Activated naive CD8-positive, alpha-beta T cell treated with anti-CD3 and anti-CD28 coated beads, Interleukin-2, amount 50 U/mL, for 16 hours (primary cell): ENCODE measurements at regions not wholly inside any gene's neighbourhood (a gene's known extent, or its start where the extent isn't known, plus 50 kb on each side); places are given as distances from the start of the nearest gene placed in this dataset.

ENCODE experiments used
- DNase-seq: peaks from one replicate; pipeline ENCODE4 v3.0.0-alpha.2; 2020; ENCODE audit warnings: low read depth, low spot score

- DNase-seq = no peak
Observed at GRCh38 chr20:63100926-63101699, 94.3 kb upstream of the BHLHE23 start.

GRCh38 chr20:63100174-63100925 is 93.6 kb upstream of the BHLHE23 start:
- no peak for DNase-seq

DNA sequence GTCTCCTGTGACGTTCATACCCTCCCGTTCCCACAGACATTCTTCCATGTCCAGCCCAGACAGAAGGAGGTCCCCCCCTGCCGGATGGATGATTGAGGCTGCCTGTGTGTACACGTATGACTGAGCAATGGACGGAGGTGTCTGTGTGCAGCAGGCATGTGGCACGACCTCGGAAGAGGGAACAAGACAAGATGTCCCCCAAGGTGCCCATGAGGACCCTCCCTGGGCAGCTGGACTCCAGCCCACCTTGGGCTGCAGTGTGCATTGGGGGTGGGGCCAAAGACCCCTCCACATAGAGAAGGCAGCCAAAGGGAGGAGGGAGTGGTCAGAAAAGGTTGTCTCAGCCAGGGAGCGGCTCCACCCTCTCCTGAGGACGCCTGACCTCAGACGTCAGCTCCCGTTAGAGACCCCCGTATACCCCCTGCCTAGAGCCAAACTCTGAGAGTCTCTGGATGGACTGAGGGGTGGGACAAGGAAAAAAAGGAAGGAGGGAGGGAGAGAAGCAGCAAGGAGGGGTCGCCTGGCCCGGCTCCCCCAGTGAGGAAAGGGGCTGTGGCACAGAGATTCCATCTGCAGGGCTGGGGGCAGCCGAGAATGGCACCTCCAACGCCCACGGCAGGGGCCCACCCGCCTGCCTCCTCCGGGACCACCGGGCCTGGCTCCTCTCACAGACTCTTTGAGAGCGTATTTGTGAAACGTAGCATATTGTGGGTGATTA is 92.9 kb upstream of the BHLHE23 start:
- no peak for DNase-seq

DNA sequence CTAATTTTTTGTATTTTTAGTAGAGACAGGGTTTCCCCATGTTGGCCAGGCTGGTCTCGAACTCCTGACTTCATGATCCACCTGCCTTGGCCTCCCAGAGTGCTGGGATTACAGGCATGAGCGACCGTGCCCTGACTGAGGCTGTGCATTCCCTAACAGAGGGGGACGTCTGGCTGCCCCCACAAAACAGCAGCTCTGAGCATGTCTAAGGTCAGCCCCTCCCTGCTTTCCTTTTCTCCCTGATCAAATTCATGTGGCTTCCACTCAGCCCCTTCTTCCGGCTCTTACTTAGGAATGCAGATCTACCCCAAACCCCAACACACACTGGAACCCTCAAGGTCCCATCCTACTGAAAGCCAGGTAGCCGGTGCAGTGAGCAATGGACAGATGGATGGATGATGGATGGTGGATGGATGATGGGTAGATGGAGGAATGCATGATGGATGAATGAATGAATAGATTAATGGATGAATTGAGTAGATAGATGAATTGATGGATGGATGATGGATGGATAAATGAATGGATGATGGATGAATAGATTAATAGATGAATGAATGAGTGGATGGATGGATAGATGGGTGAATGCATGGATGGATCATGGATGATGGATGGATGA is 91.5 kb upstream of the BHLHE23 start:
- no peak for DNase-seq

GRCh38 chr20:63097336-63097831 is 90.6 kb upstream of the BHLHE23 start:
- no peak for DNase-seq

GRCh38 chr20:63096681-63097335 is 90.0 kb upstream of the BHLHE23 start:
- no peak for DNase-seq

GRCh38 chr20:63095718-63096654 is 89.2 kb upstream of the BHLHE23 start:
- DNase-seq = no peak

DNA sequence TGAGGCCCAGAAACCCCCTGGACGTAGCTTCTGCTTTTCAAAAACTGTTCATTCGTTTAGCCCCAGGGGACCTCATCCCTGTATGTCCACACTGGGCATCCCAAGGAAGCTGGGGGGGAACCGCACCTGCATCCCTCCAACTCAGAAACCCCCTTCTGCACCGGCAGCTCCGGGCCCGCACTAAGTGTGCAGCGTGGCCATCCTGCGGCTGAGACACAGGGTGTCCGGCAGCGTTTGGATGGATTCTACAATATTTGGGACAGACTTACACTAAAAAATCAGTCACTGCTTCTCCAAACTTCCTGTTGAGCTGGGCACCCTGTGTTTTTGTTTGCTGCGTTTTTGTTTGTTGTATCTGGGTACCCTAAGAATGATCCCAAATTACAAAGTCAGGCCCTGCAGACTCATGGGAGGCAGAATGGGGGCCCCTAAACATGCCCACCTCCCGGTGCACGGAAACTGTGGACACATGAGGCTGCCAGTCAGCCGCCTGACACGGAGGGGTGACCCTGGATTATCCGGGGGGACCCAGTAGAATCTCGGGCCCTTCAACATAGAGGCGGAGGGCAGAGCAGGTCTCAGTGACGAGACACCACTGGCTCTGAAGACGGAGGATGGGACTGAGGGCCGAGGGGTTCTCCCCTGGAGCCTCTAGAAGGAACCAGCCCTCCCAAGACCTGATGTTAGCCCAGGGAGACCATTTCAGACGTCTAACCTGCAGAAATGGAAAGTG is 88.2 kb upstream of the BHLHE23 start:
- no peak for DNase-seq

DNA sequence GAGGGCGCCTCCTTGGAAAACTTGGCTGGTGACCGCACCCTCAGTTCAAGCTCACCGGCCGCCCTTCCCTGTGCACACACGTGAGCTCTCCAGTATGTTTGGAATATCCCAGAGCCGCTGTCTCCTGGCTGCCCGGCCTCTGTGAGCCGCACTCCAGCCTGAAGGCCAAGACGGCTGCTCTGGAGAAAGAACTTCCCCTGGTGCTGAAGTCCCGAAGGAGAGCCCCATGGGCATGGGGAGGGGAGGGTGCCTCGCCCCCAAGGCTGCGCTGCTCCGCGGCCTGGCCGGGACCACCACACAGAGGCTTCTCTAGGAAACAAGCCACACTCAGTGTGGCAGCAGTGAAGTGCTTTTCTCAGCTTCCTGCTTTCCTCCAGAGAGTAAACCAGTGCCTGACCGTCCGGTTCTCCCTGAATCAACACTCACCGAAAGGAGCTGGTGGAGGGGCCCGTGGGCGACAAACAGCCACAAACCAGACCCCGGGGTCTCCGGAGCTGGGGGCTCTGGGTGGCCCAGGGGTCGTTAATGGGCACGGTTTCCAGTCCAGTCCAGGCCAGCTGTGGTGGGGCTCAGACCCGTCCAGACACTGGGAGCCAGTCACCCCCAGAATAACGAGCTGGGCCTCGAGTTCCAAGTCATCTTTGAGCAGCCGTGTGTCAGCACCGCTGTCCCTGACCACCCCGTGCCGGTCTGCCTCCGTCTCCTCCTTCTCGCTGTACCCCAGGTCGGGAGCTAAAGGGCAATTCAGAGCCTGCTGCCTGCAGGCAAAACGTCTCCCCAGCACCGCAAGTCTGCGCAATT is 87.4 kb upstream of the BHLHE23 start:
- no peak for DNase-seq

GRCh38 chr20:63092660-63093215 is 86.0 kb upstream of the BHLHE23 start:
- no peak for DNase-seq

- no peak for DNase-seq
Observed at GRCh38 chr20:63091901-63092659, 85.3 kb upstream of the BHLHE23 start.

DNA sequence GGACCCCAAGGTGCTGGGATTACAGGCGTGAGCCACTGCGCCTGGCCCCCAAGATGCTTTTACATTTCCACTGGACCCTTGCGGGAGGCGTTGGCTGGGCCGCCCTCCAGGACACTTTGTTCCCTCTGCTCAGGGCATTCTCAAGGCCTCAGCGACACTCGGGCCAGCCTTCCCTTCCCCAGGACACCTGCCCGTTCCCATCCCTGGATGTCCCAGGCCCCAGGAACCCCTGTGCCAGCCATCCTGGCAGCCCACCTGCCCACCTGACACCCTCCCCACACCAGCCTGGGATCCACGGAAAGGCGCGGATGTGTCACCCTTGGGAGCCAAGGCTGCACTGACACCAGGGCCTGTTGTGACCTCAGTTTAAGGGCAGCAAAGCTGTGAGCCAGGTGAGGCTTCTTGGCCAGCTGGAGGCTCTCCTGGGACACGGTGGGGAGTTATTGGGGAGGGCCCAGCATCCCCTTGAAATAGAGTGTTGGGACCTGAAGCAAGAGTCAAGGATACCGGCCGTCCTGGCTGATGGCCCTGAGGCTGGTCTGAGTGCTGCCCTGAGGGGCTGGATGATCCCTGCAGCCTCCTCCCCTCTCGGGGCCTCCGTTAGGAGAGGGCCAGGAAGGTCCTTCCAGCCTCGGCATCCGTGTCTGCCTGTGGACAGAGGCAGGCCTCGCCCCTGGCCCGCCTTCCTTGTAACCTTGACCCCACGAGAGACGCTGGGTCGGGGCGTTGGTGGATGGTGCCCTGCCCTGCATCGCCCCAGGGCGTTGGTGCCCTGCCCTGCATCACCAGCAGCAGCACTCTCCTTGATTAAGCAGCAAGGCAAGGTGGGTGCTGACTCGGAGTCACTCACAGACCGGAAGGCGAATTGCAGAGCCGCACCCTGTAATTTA is 84.2 kb upstream of the BHLHE23 start:
- no peak for DNase-seq

DNA sequence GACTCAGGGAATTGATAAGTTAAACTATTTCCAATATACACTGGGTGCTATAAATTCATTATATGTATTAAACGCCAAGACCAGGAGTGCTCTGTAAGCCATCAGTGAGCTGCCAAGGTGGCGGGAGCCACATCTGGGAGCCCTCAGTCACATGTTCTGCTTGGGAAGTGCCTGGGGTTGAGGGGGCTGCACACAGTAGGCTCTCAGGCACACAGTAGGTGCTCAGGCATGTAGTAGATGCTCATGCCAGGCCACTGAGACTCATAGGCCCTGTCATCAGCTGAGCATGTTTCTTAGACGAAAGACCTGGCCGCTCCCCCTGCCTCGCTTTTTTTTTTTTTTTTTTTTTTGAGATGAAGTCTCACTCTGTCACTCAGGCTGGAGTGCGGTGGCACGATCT is 83.3 kb upstream of the BHLHE23 start:
- DNase-seq = no peak

DNA sequence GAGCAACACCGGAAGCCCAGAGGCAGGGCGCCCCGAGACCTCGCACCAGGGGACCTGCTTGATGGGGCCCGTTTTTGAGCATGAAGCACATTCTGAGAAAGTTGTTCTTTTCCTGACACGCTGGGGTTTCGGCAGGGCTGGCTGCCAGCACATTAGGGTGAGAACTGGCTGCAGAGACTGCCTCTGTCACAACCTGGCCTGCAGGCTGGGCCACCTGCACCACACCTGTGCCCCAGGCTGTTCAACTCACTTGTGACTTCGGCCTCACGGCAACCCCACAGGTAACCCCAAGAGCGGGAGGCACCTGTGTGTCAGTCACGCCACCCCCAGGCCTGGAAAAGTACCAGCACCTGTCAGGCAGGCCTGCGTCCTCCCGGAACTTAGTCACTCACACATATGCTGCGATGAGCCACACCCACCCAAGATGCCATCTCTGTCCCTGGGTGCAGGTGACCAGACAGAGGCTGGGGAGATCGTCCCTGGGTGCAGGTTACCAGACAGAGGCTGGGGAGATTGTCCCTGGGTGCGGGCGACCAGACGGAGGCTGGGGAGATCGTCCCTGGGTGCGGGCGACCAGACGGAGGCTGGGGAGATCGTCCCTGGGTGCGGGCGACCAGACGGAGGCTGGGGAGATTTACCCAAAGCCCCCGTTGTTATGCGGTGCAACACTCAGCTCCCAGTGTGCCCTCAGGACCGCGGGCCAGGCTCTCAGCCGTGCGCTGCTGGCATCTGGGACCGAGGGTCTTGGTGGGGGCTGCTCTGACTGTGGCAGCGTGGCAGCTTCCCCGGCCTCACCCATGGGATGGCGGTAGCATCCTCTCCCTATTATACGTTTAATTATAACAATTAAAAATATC is 82.5 kb upstream of the BHLHE23 start:
- no peak for DNase-seq

GRCh38 chr20:63087872-63088680 is 81.3 kb upstream of the BHLHE23 start:
- DNase-seq = no peak
